ENCODE measurements at regions not wholly inside any gene's neighbourhood (a gene's known extent, or its start where the extent isn't known, plus 50 kb on each side); places are given as distances from the start of the nearest gene placed in this dataset.

- TF ChIP-seq ETV6 (conservative IDR thresholded peaks at IDR 0.05 in 1 of 2, IDR thresholded peaks at IDR 0.05 in 1 of 2; ENCODE audit: borderline replicate concordance in 1 of 2, low read depth in 1 of 2) (no peak), ZNF217 (IDR thresholded peaks at IDR 0.05) (no peak), IKZF2 (IDR thresholded peaks at IDR 0.05) (no peak), USF1 (IDR thresholded peaks at IDR 0.05; ENCODE audit: borderline replicate concordance, extremely low read length, insufficient read depth, low read depth, low read length) (no peak), ZNF207 (IDR thresholded peaks at IDR 0.05; ENCODE audit: borderline replicate concordance) (no peak), KAT2A (conservative IDR thresholded peaks at IDR 0.05; ENCODE audit: control insufficient read depth, low read depth, low read length) (no peak), E2F8 (IDR thresholded peaks at IDR 0.05; ENCODE audit: low read depth, partially characterized antibody) (no peak), SIX5 (IDR thresholded peaks at IDR 0.05; ENCODE audit: low read depth, low read length, severe bottlenecking) (no peak), RELB (IDR thresholded peaks at IDR 0.05; ENCODE audit: low read depth) (no peak), ZBED1 (IDR thresholded peaks at IDR 0.05; ENCODE audit: borderline replicate concordance) (no peak), BMI1 (IDR thresholded peaks at IDR 0.05; ENCODE audit: borderline replicate concordance) (no peak)
These were observed 157.7 kb upstream of the SERPINE2 start (continued) for GRCh38 chr2:224196810-224197209.

Measured in GM12878 (cell line).